ENCODE measurements at regions not wholly inside any gene's neighbourhood (a gene's known extent, or its start where the extent isn't known, plus 50 kb on each side); places are given as distances from the start of the nearest gene placed in this dataset.

DNA sequence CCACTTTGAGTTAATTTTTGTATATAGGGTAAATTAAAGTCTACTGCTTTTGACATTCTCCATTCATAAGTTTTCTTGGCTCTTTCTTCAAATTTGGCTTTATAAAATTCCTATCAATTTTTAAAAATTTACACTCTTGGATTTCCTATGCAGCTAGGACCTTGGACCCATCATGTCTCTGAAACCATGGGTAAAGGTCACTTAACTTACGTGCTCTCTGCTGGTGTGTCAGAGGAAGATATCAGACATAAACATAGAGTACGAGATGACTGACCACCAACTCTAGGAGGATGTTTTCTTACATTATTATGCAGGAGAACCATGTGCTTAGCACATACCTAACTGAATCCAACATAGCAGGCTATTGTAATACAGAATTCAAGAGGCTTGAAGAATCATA lies 62.5 kb upstream of the C1GALT1C1 start:
- DNase-seq = no peak

DNA sequence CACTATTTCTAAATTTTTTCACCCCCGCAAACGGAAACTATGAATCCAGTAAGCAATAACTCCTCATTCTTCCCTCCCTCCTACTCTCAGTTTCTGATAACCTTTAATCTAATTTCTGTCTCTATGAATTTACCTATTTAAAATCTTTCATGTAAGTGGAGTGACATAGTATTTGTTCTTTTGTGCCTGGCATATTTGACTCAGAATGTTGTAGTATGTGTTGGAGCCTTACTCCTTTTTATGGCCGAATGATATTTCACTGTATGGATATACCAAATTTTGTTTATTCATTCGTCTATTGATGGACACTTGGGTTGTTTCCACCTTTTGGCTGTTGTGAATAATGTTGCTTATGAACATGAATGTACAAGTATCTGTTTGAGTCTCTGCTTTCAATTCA lies 61.1 kb upstream of the C1GALT1C1 start:
- DNase-seq = no peak

DNA sequence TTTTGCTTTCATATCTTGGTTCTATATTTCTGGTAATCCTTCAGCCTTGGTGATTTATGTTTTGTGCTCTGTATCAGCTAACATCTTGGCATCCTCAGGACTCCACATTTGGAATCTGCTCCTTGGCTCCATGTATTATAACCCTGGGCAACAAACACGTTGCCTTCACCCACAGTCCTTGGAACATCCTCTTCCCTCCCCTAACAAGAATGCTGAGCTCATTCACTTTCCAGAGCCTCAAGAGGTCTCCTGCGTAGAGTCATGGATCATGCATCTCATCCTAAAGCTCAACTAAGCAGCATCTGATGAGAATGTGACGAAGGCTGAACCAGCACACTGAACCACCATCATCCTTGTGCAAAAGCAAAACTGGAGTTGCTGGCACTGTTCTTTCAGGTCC lies 60.5 kb upstream of the C1GALT1C1 start:
- no peak for DNase-seq

DNA sequence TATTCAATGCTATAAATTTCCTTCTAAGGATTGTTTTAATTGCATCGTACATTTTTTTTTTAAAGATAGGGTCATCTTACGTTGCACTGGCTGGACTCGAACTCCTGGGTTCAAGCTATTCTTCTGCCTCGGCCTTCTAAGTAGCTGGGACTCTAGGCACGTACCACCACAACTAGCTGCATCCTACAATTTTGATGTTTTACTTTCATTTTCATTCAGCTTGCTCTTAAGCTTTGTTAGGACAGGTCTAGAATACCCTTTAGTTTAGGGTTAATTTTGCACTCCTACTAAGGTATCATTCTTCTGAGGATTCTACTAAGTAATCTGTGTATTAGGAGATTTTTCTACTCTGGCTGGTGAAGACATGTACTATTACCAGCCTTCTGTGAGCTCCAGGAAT lies 50.2 kb upstream of the C1GALT1C1 start:
- DNase-seq = no peak
